Stimulated activated CD8-positive, alpha-beta memory T cell treated with anti-CD3 and anti-CD28 coated beads, Interleukin-4, amount 100 ng/mL, for 4 hours (primary cell): ENCODE measurements at regions not wholly inside any gene's neighbourhood (a gene's known extent, or its start where the extent isn't known, plus 50 kb on each side); places are given as distances from the start of the nearest gene placed in this dataset.

ENCODE experiments used
- DNase-seq, 2 donors: peaks; one replicate each; pipeline ENCODE4 v3.0.0-alpha.2; 2020; ENCODE audit warnings: low read depth in 2 of 2, low spot score in 1 of 2

DNA sequence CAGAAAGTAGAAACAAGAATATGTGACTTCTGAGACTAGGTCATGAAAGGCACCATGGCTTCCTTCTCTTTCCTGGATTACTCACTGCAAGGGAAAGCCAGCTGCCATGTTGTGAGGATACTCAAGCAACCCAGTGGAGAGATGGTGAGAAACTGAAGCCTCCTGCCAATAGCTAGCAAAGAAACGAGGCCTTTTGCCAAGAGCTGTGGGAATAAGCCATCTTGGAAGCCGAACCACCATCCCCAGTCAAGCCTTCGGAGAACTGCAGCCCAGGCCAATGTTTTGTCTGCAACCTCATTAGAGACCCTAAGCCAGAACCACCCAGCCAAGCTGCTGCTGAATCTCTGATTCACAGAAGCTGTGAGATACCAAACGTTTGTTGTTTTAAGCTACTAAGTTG is 104.7 kb upstream of the CRHR1 start:
- DNase-seq = no peak

DNA sequence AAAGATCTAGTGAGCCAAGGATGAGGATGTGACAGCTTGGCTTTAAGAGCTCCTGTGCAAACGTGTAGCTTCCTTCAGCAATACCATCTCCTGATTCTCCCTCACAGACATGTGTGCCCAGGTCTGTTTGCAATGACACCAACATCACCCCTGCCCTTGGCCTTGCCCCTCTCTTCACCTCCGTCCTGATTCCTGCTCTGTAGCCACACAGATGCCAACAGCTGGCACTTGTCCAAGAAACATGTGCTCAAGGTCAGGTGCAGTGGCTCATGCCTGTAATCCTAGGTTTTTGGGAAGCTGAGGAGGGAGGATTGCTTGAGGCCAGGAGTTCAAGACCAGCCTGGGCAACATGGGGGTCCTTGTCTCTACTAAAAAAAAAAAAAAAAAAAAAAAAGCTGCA is 103.8 kb upstream of the CRHR1 start:
- no peak for DNase-seq

DNA sequence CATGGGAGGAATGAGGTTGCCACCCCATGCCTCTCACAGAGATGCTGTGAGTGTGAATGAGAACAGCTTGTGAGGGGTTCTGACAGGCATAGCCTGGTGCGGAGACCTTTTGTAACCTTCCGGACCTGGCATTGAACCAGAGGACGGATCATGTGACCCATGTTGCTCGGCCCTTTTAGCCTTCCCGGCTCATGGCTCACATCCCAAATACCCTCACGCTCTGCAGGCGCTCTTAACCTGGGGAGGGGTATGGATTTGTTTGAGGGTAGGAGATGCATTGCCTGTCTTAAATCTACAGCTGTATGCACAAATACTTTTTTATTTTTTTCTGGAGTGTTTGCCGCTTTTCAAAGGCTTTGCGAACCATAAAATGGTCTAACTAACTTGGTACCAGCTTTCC is 102.4 kb upstream of the CRHR1 start:
- no peak for DNase-seq

DNA sequence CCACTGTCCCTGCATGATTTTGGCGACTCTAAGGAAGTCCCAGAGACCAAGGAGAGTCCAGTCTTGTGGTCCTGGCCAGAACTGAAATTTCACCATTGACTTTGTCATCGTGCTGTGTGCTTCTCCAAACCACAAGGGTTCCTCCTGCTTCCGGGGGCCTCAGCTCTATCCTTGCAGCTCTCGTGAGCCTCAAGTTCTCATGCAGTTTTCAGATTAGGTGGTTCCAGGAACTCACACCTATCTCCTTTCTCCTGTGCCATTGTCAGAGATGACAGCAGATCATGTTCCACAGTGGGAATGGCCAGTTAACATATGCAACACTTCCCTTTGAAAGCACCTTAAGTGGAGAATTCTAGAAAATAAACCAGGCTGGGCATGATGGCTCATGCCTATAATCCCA is 97.9 kb upstream of the CRHR1 start:
- no peak for DNase-seq

DNA sequence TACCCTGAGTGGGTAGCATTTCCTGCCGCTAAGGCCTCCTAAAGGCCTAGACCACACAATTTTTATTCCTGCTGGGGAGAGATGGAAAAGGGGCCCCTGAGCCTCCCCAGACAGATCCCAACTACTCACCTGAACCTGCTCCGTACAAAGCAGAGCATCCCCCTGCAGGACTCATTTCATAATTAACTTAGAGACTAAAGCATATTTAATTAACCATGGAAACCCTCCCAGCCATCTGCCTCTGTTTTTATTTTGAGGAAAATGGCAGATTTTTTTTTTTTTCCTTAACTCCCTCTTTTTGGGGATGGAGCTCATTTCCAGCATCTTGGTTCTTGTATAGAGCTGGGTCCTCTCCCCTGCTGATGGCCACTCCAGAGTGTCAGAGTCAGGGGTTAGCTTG is 96.5 kb upstream of the CRHR1 start:
- no peak for DNase-seq

DNA sequence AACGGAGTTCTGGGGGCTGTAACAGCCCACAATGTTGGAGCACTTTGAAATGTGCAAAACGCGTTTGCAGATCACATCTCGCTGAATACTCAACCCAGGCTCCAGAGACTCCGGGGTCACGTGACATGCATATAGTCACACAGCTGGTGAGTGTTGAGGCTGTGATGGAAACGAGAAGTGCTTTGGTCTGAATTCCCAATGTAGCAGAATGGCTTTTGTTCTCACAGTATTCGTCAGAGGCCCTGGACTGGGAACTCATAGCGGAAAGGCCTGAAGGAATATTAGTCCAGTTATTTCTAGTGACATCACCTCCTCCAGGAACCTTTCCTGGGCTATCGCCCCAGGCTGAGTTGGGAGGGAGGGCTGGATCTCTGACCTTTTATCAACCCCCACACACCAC is 95.8 kb upstream of the CRHR1 start:
- no peak for DNase-seq

DNA sequence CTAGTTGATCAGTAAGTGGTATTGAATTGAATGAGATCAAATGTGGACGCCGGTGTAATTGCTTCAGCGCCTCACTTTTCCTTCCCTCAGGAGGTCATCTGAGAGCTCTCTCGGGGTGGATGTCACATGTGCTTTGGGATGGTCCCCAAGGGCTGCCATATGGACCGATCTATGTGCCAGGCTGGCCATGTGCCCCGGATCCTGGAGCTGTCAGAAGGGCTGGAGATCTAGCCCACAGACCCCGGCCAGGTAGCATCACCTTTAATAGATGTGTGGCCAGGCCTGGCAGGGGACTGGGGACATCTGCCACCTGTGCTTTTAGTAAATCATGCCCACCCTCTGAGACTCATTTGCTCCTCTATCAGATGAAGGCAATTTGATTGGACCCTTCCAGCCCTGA is 95.3 kb upstream of the CRHR1 start:
- no peak for DNase-seq

DNA sequence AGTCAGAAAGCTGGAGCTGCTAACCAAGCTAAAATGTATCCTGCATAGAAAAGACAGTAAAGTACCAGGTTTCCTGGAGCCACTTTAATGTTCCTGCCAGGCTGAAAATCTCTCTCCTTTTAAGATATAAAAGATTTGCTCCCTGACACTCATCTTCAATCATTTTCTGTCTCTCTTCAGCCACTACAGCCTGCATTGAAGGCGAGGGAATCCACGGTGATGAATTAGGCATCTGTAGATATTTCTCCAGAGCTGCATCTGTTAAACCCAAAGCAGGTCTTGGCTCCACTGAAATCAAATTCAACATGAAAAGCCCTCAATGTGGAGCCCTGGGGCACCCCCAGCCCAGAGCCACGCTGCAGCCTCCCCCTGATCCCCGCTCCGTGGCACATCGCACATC is 94.7 kb upstream of the CRHR1 start:
- no peak for DNase-seq

DNA sequence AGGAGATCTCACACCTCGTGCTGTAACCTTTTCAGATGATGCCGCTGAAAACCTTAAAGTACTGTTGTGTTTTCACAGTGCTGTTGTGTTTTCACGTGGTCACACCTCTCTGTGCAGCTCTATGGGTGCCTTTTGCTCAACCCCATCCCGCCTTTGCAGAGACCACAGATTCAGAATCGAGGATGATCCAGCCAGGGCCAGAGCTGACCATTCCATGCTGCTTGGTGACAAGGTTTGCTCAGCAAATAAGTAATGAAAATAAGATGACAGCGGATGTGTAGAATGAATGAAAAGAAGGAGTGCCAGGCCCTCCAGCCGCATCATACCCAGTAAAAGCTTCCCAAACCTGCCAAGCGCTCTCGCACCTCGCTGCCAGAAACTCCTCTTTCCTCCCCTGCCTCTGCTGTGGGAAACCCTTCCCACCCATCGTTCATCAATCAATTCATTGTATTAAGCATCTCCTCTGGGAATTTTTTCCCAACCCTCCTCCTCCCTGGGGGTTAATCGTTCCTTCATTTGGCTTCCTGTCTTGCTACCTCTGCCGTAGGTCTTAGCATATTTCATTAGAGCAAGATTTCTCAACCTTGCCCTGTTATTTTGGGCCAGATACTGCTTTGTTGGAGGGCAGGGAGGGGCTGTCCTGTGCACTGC is 93.4 kb upstream of the CRHR1 start:
- no peak for DNase-seq

DNA sequence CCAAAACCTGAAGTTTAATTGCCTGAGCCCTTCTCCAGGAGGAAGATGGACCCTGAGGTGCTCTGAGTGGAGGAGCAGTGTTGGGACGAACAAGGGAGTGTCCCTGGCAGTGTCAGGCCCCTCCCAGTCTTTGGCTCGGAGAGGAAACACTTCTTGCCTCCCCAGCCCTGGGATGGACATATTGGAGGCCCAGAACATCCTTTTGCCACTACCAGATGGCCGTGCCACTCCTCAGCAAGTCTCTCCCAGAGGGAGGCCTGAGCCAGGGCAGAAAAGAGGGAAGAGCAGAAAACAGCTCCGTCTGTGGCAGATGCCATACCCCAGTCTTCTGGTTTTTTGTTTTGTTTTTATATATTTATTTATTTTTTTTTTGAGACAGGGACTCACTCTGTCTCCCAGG is 91.5 kb upstream of the CRHR1 start:
- DNase-seq = no peak

DNA sequence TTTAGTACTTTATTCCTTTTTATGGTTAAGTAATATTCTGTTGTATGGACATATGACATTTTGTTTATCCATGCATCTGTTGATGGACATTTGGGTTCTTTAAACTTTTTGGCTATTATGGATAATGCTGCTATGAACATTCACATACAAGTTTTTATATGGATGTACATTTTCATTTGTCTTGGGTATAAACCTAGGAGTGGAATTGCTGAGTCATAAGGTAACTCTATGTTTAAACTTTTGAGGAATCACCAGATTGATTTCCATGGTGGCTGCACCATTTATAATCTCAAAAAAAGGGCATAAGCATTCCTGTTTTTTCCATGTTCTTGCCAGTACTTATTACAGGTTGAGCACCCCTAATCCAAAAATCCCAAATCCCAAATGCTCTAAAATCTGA is 90.3 kb upstream of the CRHR1 start:
- DNase-seq = no peak

DNA sequence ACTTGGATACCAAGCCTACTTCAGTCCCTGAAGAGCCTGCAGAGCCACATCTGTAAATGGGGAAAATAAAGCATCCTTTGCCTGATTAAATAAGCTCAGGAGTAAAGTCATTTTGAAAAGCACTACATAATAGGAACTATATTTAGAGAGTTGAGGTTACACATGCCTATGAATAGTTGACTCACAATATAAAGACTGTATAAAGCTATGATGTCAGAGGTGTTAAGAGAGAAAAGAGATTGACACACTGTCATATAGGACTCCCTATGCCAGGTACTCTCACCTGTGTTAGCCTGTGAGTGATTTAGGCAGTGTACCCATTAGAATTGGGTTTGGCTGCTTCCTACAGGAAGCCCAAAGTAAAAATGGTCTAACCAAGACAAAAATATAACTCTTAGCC is 87.7 kb upstream of the CRHR1 start:
- DNase-seq = no peak

DNA sequence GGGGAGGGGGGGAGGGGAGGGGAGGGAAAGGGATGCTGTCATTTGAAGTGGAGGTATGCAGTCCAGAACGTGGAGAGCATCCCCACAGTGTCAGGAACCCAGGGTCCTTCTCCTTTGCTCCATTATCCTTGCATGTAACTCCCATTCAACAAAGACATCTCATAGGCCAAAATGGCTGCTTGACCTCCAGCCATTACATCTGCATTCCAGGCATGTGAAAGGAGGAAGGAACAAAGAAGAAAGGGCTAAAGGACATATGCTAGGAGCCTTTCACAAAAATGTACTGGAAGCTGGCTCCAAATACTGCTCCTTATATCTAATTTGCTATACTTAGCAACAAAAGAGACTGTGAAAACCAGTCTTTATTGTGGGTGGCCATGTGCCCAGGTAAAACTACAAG is 87.0 kb upstream of the CRHR1 start:
- no peak for DNase-seq

DNA sequence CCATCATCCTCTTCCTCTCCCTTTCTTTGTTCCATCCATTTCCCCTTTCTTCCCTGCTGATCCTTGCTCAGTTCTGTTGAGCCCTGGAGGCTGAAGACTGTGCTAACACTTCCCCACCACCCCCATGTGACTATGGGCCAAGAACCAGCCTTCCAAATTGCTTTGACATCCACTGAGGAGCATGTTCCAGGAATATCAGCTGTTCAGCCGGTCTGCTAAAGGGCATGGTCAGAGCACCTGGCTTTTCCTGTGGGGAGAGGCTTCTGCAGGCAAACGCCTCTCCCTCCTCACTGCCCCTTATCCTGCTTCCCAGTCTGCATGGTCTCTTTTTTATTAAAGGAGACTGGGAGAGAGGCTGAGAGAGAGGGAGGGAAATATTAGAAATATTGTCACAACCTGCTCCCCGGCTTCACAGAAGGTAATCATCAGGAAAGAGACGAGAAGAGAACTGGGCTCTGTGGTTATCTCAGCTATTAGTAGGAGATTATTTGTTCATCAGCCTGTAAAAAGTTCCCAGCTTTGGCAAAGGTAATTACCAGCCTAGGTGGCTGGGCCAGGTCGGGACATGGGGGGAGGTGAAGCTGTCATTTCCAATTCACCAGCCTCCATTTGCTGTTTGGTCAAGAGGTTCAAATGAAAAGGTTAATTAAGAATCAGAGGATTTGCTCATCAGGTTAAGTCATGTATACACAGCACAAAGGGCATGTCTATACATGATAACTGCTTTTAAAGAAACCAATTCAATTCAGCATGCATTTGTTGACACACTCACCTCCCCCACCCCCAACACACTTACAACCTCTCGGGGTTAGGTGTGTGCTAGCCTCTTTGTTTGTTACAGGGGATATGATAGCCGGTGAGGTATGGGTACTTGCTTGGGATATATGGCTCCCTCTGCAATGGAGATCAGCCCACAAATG is 83.7 kb upstream of the CRHR1 start:
- DNase-seq = no peak

DNA sequence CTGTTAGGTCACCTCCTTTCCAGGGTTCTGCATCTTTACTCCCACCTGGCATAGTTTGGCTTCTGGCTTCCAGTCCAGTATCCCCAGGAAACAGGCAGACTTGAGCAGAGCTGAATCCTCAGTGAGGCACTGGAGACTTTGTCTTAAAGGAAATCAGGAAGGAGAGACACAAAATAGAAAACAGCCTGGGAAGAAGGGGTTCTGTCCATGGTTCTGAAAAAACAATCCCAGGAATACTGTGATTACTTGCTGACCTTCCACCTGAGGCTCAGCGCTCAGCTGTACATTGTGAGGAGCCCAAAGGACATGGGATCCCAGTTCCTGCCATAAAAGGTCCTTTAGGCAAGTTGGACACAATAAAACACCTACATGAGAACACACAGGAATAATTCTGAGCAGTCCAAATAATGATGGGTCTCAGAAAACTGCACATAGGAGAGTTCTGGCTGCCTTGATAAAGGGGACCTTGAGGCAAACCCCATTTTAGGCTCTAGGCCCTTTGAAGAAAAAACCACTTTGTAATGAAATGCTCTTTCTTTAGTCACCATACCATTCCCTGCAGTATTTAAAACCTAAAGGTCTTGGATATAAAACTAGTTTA is 81.4 kb upstream of the CRHR1 start:
- no peak for DNase-seq

DNA sequence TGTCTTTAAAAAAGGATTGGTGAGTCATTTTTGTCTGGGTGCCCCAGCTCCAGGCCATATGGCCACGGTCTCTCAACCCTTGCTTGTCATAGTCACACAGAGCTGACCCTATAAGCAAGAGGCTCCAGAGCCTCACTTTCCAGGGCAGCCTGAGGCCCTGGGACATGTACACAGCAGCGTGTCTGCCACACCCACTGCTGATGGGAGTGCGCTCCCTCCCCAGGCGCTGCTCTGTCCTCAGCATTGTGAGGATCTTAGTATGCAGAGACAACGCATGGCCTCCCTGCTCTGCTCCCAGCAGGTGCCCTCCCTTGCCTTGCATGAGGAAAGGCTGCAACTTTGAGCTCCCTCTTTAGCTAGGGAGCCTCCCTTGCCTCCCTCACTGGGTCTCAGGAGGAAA is 80.8 kb upstream of the CRHR1 start:
- no peak for DNase-seq

DNA sequence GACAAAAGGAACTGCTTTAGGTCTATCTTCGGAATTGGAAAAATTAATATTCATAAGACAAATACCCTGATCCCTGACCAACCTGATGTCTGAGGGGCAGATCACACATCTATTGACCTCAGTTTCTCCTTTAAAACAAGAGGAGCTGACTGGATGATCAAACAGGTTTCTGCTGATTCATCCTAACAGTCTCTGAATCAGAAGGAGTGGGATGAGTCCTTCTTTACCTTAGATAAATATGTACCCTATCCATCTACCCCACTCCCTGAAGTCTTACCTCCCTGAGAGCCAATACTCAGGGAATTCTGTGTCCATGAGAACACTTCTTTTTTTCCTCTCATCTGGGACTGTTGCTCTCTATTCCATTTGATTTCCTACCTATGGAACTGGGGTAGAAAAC is 80.3 kb upstream of the CRHR1 start:
- no peak for DNase-seq

DNA sequence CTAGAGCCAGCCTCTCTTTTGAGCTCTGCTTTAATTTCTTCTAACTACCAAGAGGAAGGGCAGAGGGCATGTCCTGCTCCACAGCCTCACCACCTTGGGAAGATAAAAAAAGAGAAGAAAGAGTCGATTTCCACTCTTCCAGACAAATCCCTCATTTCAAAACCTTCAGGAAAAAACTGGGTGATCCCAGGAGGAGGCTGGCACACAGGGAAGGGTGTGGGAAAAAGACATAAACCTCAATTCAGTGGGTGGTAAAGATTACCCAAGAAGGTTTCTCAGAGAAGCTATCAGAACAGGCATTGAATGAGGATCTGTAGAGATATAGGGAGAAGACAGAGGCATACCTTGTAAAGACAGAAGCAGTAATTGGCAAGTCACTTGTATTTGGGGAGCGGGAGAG is 79.9 kb upstream of the CRHR1 start:
- no peak for DNase-seq

DNA sequence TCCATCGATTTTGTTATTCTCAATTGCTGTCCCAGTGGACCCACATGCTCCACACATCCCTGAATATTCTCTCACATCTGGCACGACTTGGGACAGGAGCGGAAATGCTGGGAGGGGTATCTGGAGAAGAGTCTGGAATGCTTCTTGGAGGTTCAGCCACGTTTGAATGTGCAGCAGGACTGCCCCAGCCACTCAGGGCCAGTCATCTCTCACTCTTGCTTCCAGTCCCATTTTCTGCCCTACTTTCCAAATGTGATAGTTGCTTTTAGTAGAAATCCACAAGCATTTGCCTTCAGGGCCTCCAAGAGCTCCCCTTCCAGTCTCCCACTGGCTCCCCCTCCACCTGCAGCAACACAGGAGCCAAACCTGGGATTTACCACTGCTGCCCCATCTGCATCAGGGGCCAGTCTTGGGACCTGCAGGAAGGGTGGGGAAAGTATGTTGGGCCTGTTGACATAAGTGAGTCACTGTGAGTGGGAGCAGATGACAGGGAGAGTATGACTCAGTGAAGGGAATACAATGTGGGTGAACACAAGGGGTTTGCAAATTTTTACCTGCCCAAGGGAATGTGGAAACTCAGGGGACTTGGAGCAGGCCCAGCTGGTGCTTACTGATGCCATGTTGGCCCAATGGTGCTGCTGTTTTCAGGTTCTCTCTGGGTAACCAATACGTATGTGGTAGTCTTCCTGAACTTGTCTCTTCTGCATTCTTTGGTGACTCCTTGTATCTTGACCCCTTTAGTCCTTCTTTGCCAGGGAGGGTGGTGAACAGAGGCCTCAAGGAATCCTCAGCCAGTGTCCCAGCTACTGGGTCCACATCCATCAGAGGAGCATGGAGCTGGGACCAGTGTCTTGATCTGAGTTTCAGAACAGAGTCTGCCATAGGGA is 78.8 kb upstream of the CRHR1 start:
- DNase-seq = no peak

DNA sequence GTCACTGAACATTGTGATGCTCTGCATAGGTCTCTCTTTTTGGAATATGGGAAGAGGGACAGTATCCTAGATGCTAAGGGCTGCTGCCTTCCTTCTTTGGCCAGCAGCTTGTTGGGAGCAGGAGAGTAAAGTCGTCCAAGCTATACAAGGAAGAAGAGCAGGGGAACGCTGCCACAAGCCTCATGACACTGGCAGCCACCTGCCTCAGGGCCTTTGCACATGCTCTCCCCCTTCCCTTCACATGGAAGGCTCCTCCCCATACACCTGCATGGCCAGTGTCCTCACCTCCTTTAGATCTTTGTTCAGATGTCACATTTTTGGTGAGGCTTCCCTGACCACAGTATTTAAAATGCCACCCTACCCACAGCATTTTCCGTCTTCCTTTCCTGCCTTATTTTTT is 78.1 kb upstream of the CRHR1 start:
- DNase-seq = no peak

DNA sequence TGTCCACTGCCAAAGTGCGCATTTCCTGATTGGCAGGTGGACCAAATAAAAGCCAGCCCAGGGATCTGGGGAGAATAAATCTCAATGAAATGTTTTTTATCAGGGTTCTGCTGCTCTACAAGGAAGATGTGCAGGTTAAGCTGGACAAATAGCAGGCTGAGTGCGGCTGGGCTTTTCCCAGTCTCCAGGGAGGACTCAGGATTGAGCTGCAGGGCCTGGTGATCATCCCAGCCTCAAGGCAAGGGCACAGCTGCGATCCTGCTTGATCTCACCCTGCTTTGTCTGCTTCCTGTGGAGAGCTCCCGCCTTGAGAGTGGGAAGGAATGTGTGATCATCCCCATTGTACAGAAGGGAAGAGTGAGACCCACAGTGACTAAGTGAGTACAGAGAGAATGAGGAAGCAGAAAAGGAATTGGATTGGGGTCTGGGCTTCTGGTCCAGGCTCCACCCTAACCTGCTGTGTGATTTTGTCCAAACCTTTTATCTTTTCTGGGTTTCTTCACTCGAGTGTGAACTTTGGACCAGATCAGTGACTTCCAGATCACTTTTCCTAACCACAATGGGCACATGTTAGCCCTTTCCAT is 75.3 kb upstream of the CRHR1 start:
- no peak for DNase-seq
